Bronchial epithelial cell (primary cell): ENCODE measurements at regions not wholly inside any gene's neighbourhood (a gene's known extent, or its start where the extent isn't known, plus 50 kb on each side); places are given as distances from the start of the nearest gene placed in this dataset.

Source experiments
- DNase-seq: peaks from one replicate; pipeline ENCODE4 v3.0.0-alpha.2; 2010; ENCODE audit warnings: low read depth
- FAIRE-seq: peaks from 2 replicates; lab custom pipeline; 2011; peaks lifted over from hg19 to GRCh38; lab: Jason Lieb, UNC
- H3K27me3 ChIP-seq: 2 replicates; pipeline ENCODE4 v1.5.1; 2011; ENCODE audit warnings: low read length; ENCODE audit not compliant: control insufficient read depth, insufficient read depth
- H3K36me3 ChIP-seq: 2 replicates; pipeline ENCODE4 v1.5.1; 2011; ENCODE audit warnings: low read length; ENCODE audit not compliant: control insufficient read depth, insufficient read depth
- H3K4me3 ChIP-seq: 2 replicates; pipeline ENCODE4 v1.5.1; 2011; ENCODE audit warnings: mild to moderate bottlenecking, low read depth, low read length, control low read depth
- CTCF ChIP-seq: IDR thresholded peaks from 2 replicates; pipeline ENCODE4 v1.5.1; 2011; ENCODE audit warnings: mild to moderate bottlenecking, moderate library complexity, low read length, control low read depth, inconsistent platforms; ENCODE audit not compliant: insufficient read depth, severe bottlenecking

GRCh38 chr3:6509576-6509975, 351.3 kb upstream of the GRM7 start:
- Histone ChIP-seq H3K27me3 (no peaks in the 10 kb centered on the region), H3K36me3 (no peaks in the 10 kb centered on the region), H3K4me3 (no peak overlapping the region)
- no peak for TF ChIP-seq CTCF
- no peak for FAIRE-seq
- DNase-seq: no peak

- no peaks in the 10 kb centered on the region for H3K27me3 ChIP-seq
- no peak for FAIRE-seq
- no peak overlapping the region for H3K4me3 ChIP-seq
- H3K36me3 ChIP-seq: no peaks in the 10 kb centered on the region
- DNase-seq: no peak
- no peak for TF ChIP-seq CTCF
Observed at GRCh38 chr3:6510713-6511112, 350.2 kb upstream of the GRM7 start.

- FAIRE-seq (no peak), DNase-seq (no peak)
- H3K27me3 ChIP-seq: no peaks in the 10 kb centered on the region
- TF ChIP-seq CTCF: no peak
- H3K36me3 ChIP-seq: no peaks in the 10 kb centered on the region
- H3K4me3 ChIP-seq: no peak overlapping the region
Observed at GRCh38 chr3:6512172-6512800, 348.6 kb upstream of the GRM7 start.

GRCh38 chr3:6516143-6516542, 344.8 kb upstream of the GRM7 start:
- TF ChIP-seq CTCF: no peak
- DNase-seq: no peak
- Histone ChIP-seq H3K4me3 (no peak overlapping the region), H3K27me3 (no peaks in the 10 kb centered on the region), H3K36me3 (no peaks in the 10 kb centered on the region)
- no peak for FAIRE-seq

DNA sequence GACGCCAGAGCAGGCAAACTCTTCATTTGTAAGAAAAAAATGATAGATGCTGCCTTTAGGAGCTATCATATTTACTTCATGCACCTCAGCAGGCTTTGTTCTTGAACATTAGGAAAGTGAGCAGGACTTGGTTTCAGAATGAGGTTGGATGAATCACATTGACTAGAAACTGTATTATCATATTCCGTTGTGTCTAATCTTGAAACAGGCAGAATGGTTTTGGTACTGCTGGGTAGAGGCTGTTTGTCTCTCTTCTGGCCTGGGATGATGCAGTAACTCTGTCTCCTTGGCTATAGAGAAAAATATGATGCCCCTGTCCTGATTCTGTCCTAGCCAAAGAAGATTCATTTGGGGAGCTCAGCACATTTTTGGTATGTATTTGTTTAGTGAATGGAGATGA, 344.2 kb upstream of the GRM7 start:
- FAIRE-seq (no peak), DNase-seq (no peak)
- H3K4me3 ChIP-seq: no peak overlapping the region
- no peak for TF ChIP-seq CTCF
- H3K27me3 ChIP-seq: no peaks in the 10 kb centered on the region
- H3K36me3 ChIP-seq: no peaks in the 10 kb centered on the region
